ENCODE measurements at regions not wholly inside any gene's neighbourhood (a gene's known extent, or its start where the extent isn't known, plus 50 kb on each side); places are given as distances from the start of the nearest gene placed in this dataset.

DNA sequence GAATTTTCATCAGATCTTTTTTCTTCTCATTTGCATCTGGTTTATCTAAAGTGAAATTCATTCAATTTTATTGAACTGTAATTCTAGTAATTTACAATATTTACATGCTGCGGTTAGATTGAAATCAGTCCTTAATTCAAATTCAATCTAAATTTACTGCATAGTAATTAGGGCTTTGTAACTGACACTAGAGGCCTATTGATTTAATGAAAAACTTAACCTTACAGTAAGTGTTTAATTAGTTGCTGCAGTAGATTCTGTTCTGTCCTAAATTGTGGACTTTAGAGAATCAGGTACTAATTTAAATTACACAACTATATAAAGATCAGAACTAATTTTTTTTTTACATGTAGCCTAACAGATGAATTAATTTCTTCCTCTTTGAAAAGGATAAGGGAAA, 758.8 kb upstream of the TENM3 start:
- Histone ChIP-seq H2BK120ac (ENCODE audit: low read depth, low read length) (no peak overlapping the region), H2BK5ac (ENCODE audit: low read length) (no peak overlapping the region), H3K36me3 (ENCODE audit: control insufficient read depth, insufficient read depth, low read length) (no peaks in the 10 kb centered on the region), H3K4me1 (ENCODE audit: control insufficient read depth, low read depth, low read length) (no peaks in the 10 kb centered on the region), H3K9ac (ENCODE audit: low read length) (no peak overlapping the region), H4K8ac (ENCODE audit: low read depth, low read length) (no peak overlapping the region), H2AK5ac (ENCODE audit: low read length) (no peak overlapping the region), H3K18ac (ENCODE audit: low read length) (no peak overlapping the region), H2BK15ac (replicated peaks; ENCODE audit: low read depth) (no peak overlapping the region), H3K56ac (ENCODE audit: low read length) (no peak overlapping the region), H4K5ac (ENCODE audit: low read length) (no peak overlapping the region), H3K79me2 (ENCODE audit: control insufficient read depth, insufficient read depth, low read length) (no peaks in the 10 kb centered on the region), H3K79me1 (ENCODE audit: low read length) (no peaks in the 10 kb centered on the region), H3K4ac (ENCODE audit: low read depth, low read length) (no peak overlapping the region), H3K27ac (ENCODE audit: low read depth, low read length) (no peak overlapping the region), H3K4me2 (ENCODE audit: low read length) (no peak overlapping the region), H3K23ac (ENCODE audit: low read length) (no peak overlapping the region), H3K27me3 (ENCODE audit: insufficient read depth, low read length, poor library complexity) (no peaks in the 10 kb centered on the region), H3K4me3 (ENCODE audit: low read length) (no peak overlapping the region)
- WGBS (ENCODE audit: extremely low coverage, insufficient coverage, low lambda C conversion rate), result no CpG with 5 or more reads among the region's 1 CpG
- no peak for DNase-seq

GRCh38 chr4:181488926-181489325, 754.3 kb upstream of the TENM3 start:
- no peak overlapping the region for H2BK15ac ChIP-seq (replicated peaks; ENCODE audit: low read depth)
- no peak overlapping the region for H4K5ac ChIP-seq (ENCODE audit: low read length)
- H3K4me1 ChIP-seq (ENCODE audit: control insufficient read depth, low read depth, low read length), result no peaks in the 10 kb centered on the region
- no peaks in the 10 kb centered on the region for H3K36me3 ChIP-seq (ENCODE audit: control insufficient read depth, insufficient read depth, low read length)
- H4K8ac ChIP-seq (ENCODE audit: low read depth, low read length), result no peak overlapping the region
- no peak overlapping the region for H3K18ac ChIP-seq (ENCODE audit: low read length)
- no peak overlapping the region for H3K56ac ChIP-seq (ENCODE audit: low read length)
- no peak overlapping the region for H3K4me3 ChIP-seq (ENCODE audit: low read length)
- no peak overlapping the region for H2AK5ac ChIP-seq (ENCODE audit: low read length)
- no peak overlapping the region for H2BK120ac ChIP-seq (ENCODE audit: low read depth, low read length)
- H3K27me3 ChIP-seq (ENCODE audit: insufficient read depth, low read length, poor library complexity), result no peaks in the 10 kb centered on the region
- H3K27ac ChIP-seq (ENCODE audit: low read depth, low read length), result no peak overlapping the region
- no peak overlapping the region for H3K23ac ChIP-seq (ENCODE audit: low read length)
- no peak for DNase-seq
- no peak overlapping the region for H3K9ac ChIP-seq (ENCODE audit: low read length)
- H3K4me2 ChIP-seq (ENCODE audit: low read length), result no peak overlapping the region
- no peak overlapping the region for H3K4ac ChIP-seq (ENCODE audit: low read depth, low read length)
- no peaks in the 10 kb centered on the region for H3K79me2 ChIP-seq (ENCODE audit: control insufficient read depth, insufficient read depth, low read length)
- H3K79me1 ChIP-seq (ENCODE audit: low read length), result no peaks in the 10 kb centered on the region
- H2BK5ac ChIP-seq (ENCODE audit: low read length), result no peak overlapping the region

- DNase-seq, result no peak
- no peak overlapping the region for H3K4ac ChIP-seq (ENCODE audit: low read depth, low read length)
- H2BK120ac ChIP-seq (ENCODE audit: low read depth, low read length), result no peak overlapping the region
- H3K36me3 ChIP-seq (ENCODE audit: control insufficient read depth, insufficient read depth, low read length), result no peaks in the 10 kb centered on the region
- H2BK5ac ChIP-seq (ENCODE audit: low read length), result no peak overlapping the region
- no peak overlapping the region for H3K9ac ChIP-seq (ENCODE audit: low read length)
- no peak overlapping the region for H4K8ac ChIP-seq (ENCODE audit: low read depth, low read length)
- H3K27ac ChIP-seq (ENCODE audit: low read depth, low read length), result no peak overlapping the region
- H3K56ac ChIP-seq (ENCODE audit: low read length), result no peak overlapping the region
- H3K79me2 ChIP-seq (ENCODE audit: control insufficient read depth, insufficient read depth, low read length), result no peaks in the 10 kb centered on the region
- H3K4me2 ChIP-seq (ENCODE audit: low read length), result no peak overlapping the region
- no peak overlapping the region for H3K23ac ChIP-seq (ENCODE audit: low read length)
- H3K4me3 ChIP-seq (ENCODE audit: low read length), result no peak overlapping the region
- H2BK15ac ChIP-seq (replicated peaks; ENCODE audit: low read depth), result no peak overlapping the region
- H3K27me3 ChIP-seq (ENCODE audit: insufficient read depth, low read length, poor library complexity), result no peaks in the 10 kb centered on the region
- no peaks in the 10 kb centered on the region for H3K79me1 ChIP-seq (ENCODE audit: low read length)
- H4K5ac ChIP-seq (ENCODE audit: low read length), result no peak overlapping the region
- WGBS (ENCODE audit: extremely low coverage, insufficient coverage, low lambda C conversion rate), result no CpG with 5 or more reads among the region's 1 CpG
- H2AK5ac ChIP-seq (ENCODE audit: low read length), result no peak overlapping the region
- H3K18ac ChIP-seq (ENCODE audit: low read length), result no peak overlapping the region
- H3K4me1 ChIP-seq (ENCODE audit: control insufficient read depth, low read depth, low read length), result no peaks in the 10 kb centered on the region
These were observed 745.1 kb upstream of the TENM3 start for GRCh38 chr4:181498148-181498547.

DNA sequence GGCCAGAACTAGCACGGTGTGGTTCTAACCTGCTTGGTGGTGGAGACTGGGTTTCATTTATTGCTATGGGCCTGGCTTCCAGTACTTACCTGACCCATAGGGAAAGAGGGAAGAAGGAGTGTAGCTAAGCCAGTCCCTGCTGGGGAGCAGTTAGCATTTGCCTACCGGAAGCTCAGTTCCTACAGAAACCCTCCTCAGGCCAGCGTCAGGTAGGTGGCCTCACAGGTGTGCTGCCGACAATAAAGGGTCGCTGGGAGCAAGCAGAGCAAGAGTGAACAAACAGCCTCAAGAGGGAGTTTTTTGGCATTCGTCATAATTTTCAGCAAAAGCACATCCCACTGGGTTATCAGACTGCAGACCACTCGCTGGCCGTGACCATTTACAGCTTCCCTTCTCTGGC, 740.6 kb upstream of the TENM3 start:
- Histone ChIP-seq H3K4me2 (ENCODE audit: low read length) (no peak overlapping the region), H4K5ac (ENCODE audit: low read length) (no peak overlapping the region), H4K8ac (ENCODE audit: low read depth, low read length) (no peak overlapping the region), H3K56ac (ENCODE audit: low read length) (no peak overlapping the region), H3K79me2 (ENCODE audit: control insufficient read depth, insufficient read depth, low read length) (no peaks in the 10 kb centered on the region), H2AK5ac (ENCODE audit: low read length) (no peak overlapping the region), H3K4me3 (ENCODE audit: low read length) (no peak overlapping the region), H3K36me3 (ENCODE audit: control insufficient read depth, insufficient read depth, low read length) (no peaks in the 10 kb centered on the region), H3K27me3 (ENCODE audit: insufficient read depth, low read length, poor library complexity) (no peaks in the 10 kb centered on the region), H3K9ac (ENCODE audit: low read length) (no peak overlapping the region), H3K79me1 (ENCODE audit: low read length) (no peaks in the 10 kb centered on the region), H3K4me1 (ENCODE audit: control insufficient read depth, low read depth, low read length) (no peaks in the 10 kb centered on the region), H2BK120ac (ENCODE audit: low read depth, low read length) (no peak overlapping the region), H2BK15ac (replicated peaks; ENCODE audit: low read depth) (no peak overlapping the region), H3K4ac (ENCODE audit: low read depth, low read length) (no peak overlapping the region), H2BK5ac (ENCODE audit: low read length) (no peak overlapping the region), H3K18ac (ENCODE audit: low read length) (no peak overlapping the region), H3K23ac (ENCODE audit: low read length) (no peak overlapping the region), H3K27ac (ENCODE audit: low read depth, low read length) (no peak overlapping the region)
- DNase-seq, result no peak
- WGBS (ENCODE audit: extremely low coverage, insufficient coverage, low lambda C conversion rate), result no CpG with 5 or more reads among the region's 8 CpGs

DNA sequence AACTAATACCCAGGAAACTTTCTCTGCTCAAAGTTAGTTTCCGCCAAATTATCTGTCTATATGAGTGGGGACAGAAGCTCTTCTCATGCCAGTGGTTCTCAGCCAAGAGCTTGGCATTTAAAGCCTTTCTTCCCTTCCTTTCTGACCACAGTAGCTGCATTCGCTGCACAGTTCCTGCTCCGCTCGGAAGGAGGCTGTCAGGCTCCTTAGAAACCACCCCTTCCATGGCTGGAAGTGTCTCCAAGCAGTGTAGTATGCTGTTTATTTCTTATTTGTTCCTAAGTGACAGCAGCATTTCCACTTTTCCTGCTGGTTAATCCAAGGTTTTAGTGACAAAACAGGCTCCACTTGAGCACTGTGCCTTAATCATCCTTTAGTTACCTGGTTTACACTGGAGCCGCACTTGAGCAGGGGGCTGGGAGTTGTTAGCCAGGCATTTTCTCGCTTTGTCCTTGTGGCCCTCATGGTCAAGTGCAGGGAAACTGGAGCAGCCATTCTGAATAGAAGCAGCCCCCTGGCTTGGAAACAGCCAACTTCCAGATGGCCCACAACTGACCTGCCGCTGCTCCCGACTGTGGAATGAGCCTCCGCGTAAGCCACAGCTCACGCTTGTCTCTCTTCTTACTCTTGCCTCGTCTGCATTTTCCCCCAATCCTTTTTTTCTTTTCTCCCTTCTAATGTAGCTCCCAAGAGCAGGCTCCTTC, 739.4 kb upstream of the TENM3 start:
- H3K4me1 ChIP-seq (ENCODE audit: control insufficient read depth, low read depth, low read length), result no peaks in the 10 kb centered on the region
- H3K23ac ChIP-seq (ENCODE audit: low read length), result no peak overlapping the region
- no peak overlapping the region for H2BK120ac ChIP-seq (ENCODE audit: low read depth, low read length)
- peak; percentile 25 for DNase-seq
- H2AK5ac ChIP-seq (ENCODE audit: low read length), result no peak overlapping the region
- no peak overlapping the region for H3K4me3 ChIP-seq (ENCODE audit: low read length)
- no peak overlapping the region for H3K9ac ChIP-seq (ENCODE audit: low read length)
- H4K8ac ChIP-seq (ENCODE audit: low read depth, low read length), result no peak overlapping the region
- H2BK15ac ChIP-seq (replicated peaks; ENCODE audit: low read depth), result no peak overlapping the region
- H3K18ac ChIP-seq (ENCODE audit: low read length), result no peak overlapping the region
- no peak overlapping the region for H4K5ac ChIP-seq (ENCODE audit: low read length)
- H3K79me1 ChIP-seq (ENCODE audit: low read length), result no peaks in the 10 kb centered on the region
- H3K56ac ChIP-seq (ENCODE audit: low read length), result no peak overlapping the region
- no peaks in the 10 kb centered on the region for H3K79me2 ChIP-seq (ENCODE audit: control insufficient read depth, insufficient read depth, low read length)
- no peaks in the 10 kb centered on the region for H3K36me3 ChIP-seq (ENCODE audit: control insufficient read depth, insufficient read depth, low read length)
- no peak overlapping the region for H3K4me2 ChIP-seq (ENCODE audit: low read length)
- no peak overlapping the region for H3K27ac ChIP-seq (ENCODE audit: low read depth, low read length)
- no peak overlapping the region for H2BK5ac ChIP-seq (ENCODE audit: low read length)
- no peak overlapping the region for H3K4ac ChIP-seq (ENCODE audit: low read depth, low read length)
- no CpG with 5 or more reads among the region's 12 CpGs for WGBS (ENCODE audit: extremely low coverage, insufficient coverage, low lambda C conversion rate)
- H3K27me3 ChIP-seq (ENCODE audit: insufficient read depth, low read length, poor library complexity), result no peaks in the 10 kb centered on the region

GRCh38 chr4:181504924-181505323, 738.3 kb upstream of the TENM3 start:
- H3K4ac ChIP-seq (ENCODE audit: low read depth, low read length), result no peak overlapping the region
- no peak overlapping the region for H2AK5ac ChIP-seq (ENCODE audit: low read length)
- no peak overlapping the region for H3K4me3 ChIP-seq (ENCODE audit: low read length)
- no peak overlapping the region for H3K23ac ChIP-seq (ENCODE audit: low read length)
- H3K36me3 ChIP-seq (ENCODE audit: control insufficient read depth, insufficient read depth, low read length), result no peaks in the 10 kb centered on the region
- no peak overlapping the region for H3K9ac ChIP-seq (ENCODE audit: low read length)
- H3K27ac ChIP-seq (ENCODE audit: low read depth, low read length), result no peak overlapping the region
- no peak overlapping the region for H3K56ac ChIP-seq (ENCODE audit: low read length)
- H3K79me1 ChIP-seq (ENCODE audit: low read length), result no peaks in the 10 kb centered on the region
- no peak overlapping the region for H2BK120ac ChIP-seq (ENCODE audit: low read depth, low read length)
- no peaks in the 10 kb centered on the region for H3K4me1 ChIP-seq (ENCODE audit: control insufficient read depth, low read depth, low read length)
- no peaks in the 10 kb centered on the region for H3K79me2 ChIP-seq (ENCODE audit: control insufficient read depth, insufficient read depth, low read length)
- no peaks in the 10 kb centered on the region for H3K27me3 ChIP-seq (ENCODE audit: insufficient read depth, low read length, poor library complexity)
- no peak overlapping the region for H3K4me2 ChIP-seq (ENCODE audit: low read length)
- WGBS (ENCODE audit: extremely low coverage, insufficient coverage, low lambda C conversion rate), result no CpG with 5 or more reads among the region's 6 CpGs
- H2BK15ac ChIP-seq (replicated peaks; ENCODE audit: low read depth), result no peak overlapping the region
- no peak for DNase-seq
- no peak overlapping the region for H4K8ac ChIP-seq (ENCODE audit: low read depth, low read length)
- no peak overlapping the region for H2BK5ac ChIP-seq (ENCODE audit: low read length)
- H3K18ac ChIP-seq (ENCODE audit: low read length), result no peak overlapping the region
- no peak overlapping the region for H4K5ac ChIP-seq (ENCODE audit: low read length)

All from mesendoderm (in vitro differentiated cells).